ENCODE measurements at regions not wholly inside any gene's neighbourhood (a gene's known extent, or its start where the extent isn't known, plus 50 kb on each side); places are given as distances from the start of the nearest gene placed in this dataset.

GRCh38 chr6:19362396-19362795, 474.8 kb upstream of the ID4 start:
- BruUV-seq (replicated peaks) = no TSS peak
- intact Hi-C loops (cut with micrococcal nuclease) (no loop called here), dilution Hi-C loops (cut with MboI; ENCODE audit: extremely low pct_ligation_motif_present, low sequenced_read_pairs) (no loop called here)
- no peaks in the 10 kb centered on the region for H3K79me2 ChIP-seq (ENCODE audit: control insufficient read depth, insufficient read depth, low read length)
- H3K9ac ChIP-seq (replicated peaks; ENCODE audit: extremely low read depth, insufficient read depth, low read length) = no peak overlapping the region
- H3K9me3 ChIP-seq (replicated peaks; ENCODE audit: control insufficient read depth, insufficient read depth, low read length) = peaks cover 9% of the 10 kb centered on the region
- no peak overlapping the region for H3K27ac ChIP-seq (ENCODE audit: insufficient read depth, low read depth, low read length)
- no peak overlapping the region for H3K4me2 ChIP-seq (ENCODE audit: insufficient read depth, low read length)
- H3K4me1 ChIP-seq (ENCODE audit: control insufficient read depth, extremely low read depth, insufficient read depth, low read length) = no peaks in the 10 kb centered on the region
- H3K4me3 ChIP-seq (replicated peaks in 1 of 3; ENCODE audit: insufficient read depth in 1 of 3, low read depth in 1 of 3, low read length in 3 of 3) = no peak overlapping the region
- H3K27me3 ChIP-seq (ENCODE audit: control insufficient read depth in 2 of 2, insufficient read depth in 2 of 2, low read length in 2 of 2) = no peaks in the 10 kb centered on the region
- POLR2A ChIA-PET = no interaction called here
- TF ChIP-seq MYC (IDR thresholded peaks at IDR 0.05; ENCODE audit: low read depth, low read length) (no peak), JUN (IDR thresholded peaks at IDR 0.05; ENCODE audit: borderline replicate concordance, insufficient read depth, insufficient read length, low read depth) (no peak), POLR2A (IDR thresholded peaks at IDR 0.05; ENCODE audit: low read depth, low read length) (no peak), GATA2 (IDR thresholded peaks at IDR 0.05; ENCODE audit: insufficient read depth, insufficient read length, low read depth, low read length) (no peak), MAX (IDR thresholded peaks at IDR 0.05; ENCODE audit: insufficient read depth, insufficient read length) (no peak), EZH2 (IDR thresholded peaks at IDR 0.05; ENCODE audit: borderline replicate concordance, low read depth, low read length, severe bottlenecking) (no peak), POLR2AphosphoS5 (IDR thresholded peaks at IDR 0.05; ENCODE audit: insufficient read depth, low read depth, low read length) (no peak), FOS (IDR thresholded peaks at IDR 0.05; ENCODE audit: borderline replicate concordance, insufficient read depth, low read length) (no peak)
- TF ChIP-seq, protein P1, sequence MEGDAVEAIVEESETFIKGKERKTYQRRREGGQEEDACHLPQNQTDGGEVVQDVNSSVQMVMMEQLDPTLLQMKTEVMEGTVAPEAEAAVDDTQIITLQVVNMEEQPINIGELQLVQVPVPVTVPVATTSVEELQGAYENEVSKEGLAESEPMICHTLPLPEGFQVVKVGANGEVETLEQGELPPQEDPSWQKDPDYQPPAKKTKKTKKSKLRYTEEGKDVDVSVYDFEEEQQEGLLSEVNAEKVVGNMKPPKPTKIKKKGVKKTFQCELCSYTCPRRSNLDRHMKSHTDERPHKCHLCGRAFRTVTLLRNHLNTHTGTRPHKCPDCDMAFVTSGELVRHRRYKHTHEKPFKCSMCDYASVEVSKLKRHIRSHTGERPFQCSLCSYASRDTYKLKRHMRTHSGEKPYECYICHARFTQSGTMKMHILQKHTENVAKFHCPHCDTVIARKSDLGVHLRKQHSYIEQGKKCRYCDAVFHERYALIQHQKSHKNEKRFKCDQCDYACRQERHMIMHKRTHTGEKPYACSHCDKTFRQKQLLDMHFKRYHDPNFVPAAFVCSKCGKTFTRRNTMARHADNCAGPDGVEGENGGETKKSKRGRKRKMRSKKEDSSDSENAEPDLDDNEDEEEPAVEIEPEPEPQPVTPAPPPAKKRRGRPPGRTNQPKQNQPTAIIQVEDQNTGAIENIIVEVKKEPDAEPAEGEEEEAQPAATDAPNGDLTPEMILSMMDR (IDR thresholded peaks at IDR 0.05; ENCODE audit: extremely low read depth in 1 of 2, insufficient read depth in 1 of 2, low read depth in 1 of 2, low read length in 2 of 2) = no peak
- no peaks in the 10 kb centered on the region for H3K36me3 ChIP-seq (ENCODE audit: control insufficient read depth in 2 of 2, extremely low read depth in 1 of 2, insufficient read depth in 2 of 2, low read length in 2 of 2)
- no peak overlapping the region for H2AFZ ChIP-seq (ENCODE audit: low read depth, low read length)
- FAIRE-seq (no peak), DNase-seq (ENCODE audit: low read depth, low spot score) (no peak)
- CTCF ChIA-PET = no interaction called here
- H3K9me1 ChIP-seq (replicated peaks; ENCODE audit: control insufficient read depth, extremely low read depth, insufficient read depth, low read length) = no peaks in the 10 kb centered on the region
- H4K20me1 ChIP-seq (replicated peaks; ENCODE audit: control insufficient read depth, extremely low read depth, insufficient read depth, low read length) = no peaks in the 10 kb centered on the region

Measured in endothelial cell of umbilical vein (primary cell).